ENCODE measurements at regions not wholly inside any gene's neighbourhood (a gene's known extent, or its start where the extent isn't known, plus 50 kb on each side); places are given as distances from the start of the nearest gene placed in this dataset.

DNA sequence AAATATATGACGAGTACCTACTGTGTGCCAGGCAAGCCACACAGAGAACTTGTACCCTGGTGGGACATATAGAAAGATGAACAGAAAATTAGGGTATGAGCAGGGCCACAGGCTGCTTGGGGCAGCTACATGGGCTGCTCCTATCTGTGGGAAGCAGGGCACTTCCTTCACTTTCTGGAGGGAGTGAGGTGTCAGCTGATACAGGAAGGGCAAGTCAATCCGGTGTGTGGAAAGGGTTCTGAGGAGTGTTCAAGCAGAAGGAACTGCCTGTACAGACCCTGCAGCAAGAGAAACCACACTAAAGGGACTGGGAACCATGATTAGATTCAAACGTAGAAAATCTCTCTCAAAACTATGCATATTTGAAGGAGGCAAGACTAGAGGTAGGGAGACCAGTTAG lies 58.6 kb upstream of the BCL11A start:
- TF ChIP-seq, protein P1, sequence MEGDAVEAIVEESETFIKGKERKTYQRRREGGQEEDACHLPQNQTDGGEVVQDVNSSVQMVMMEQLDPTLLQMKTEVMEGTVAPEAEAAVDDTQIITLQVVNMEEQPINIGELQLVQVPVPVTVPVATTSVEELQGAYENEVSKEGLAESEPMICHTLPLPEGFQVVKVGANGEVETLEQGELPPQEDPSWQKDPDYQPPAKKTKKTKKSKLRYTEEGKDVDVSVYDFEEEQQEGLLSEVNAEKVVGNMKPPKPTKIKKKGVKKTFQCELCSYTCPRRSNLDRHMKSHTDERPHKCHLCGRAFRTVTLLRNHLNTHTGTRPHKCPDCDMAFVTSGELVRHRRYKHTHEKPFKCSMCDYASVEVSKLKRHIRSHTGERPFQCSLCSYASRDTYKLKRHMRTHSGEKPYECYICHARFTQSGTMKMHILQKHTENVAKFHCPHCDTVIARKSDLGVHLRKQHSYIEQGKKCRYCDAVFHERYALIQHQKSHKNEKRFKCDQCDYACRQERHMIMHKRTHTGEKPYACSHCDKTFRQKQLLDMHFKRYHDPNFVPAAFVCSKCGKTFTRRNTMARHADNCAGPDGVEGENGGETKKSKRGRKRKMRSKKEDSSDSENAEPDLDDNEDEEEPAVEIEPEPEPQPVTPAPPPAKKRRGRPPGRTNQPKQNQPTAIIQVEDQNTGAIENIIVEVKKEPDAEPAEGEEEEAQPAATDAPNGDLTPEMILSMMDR (IDR thresholded peaks at IDR 0.05): no peak
- no peak for TF ChIP-seq POLR2A (IDR thresholded peaks at IDR 0.05)

Measured in lower leg skin (tissue), 3 donors.